Activated naive CD8-positive, alpha-beta T cell treated with anti-CD3 and anti-CD28 coated beads for 36 hours (primary cell): ENCODE measurements at regions not wholly inside any gene's neighbourhood (a gene's known extent, or its start where the extent isn't known, plus 50 kb on each side); places are given as distances from the start of the nearest gene placed in this dataset.

Experiments
- DNase-seq: peaks from one replicate; pipeline ENCODE4 v3.0.0; 2021
- H3K27ac Mint-ChIP-seq: one replicate; pipeline ENCODE4 v1.8.0; 2022; ENCODE audit warnings: mild to moderate bottlenecking, moderate library complexity, mixed read lengths
- H3K27me3 Mint-ChIP-seq: one replicate; pipeline ENCODE4 v1.8.0; 2022; ENCODE audit warnings: mild to moderate bottlenecking, mixed read lengths
- H3K36me3 Mint-ChIP-seq: one replicate; pipeline ENCODE4 v1.8.0; 2021; ENCODE audit warnings: mild to moderate bottlenecking, mixed read lengths
- H3K4me1 Mint-ChIP-seq: one replicate; pipeline ENCODE4 v1.8.0; 2021; ENCODE audit warnings: mixed read lengths
- H3K4me3 Mint-ChIP-seq: one replicate; pipeline ENCODE4 v1.8.0; 2022; ENCODE audit warnings: mild to moderate bottlenecking, moderate library complexity, mixed read lengths
- H3K9me3 Mint-ChIP-seq: one replicate; pipeline ENCODE4 v1.8.0; 2022; ENCODE audit warnings: mixed read lengths

DNA sequence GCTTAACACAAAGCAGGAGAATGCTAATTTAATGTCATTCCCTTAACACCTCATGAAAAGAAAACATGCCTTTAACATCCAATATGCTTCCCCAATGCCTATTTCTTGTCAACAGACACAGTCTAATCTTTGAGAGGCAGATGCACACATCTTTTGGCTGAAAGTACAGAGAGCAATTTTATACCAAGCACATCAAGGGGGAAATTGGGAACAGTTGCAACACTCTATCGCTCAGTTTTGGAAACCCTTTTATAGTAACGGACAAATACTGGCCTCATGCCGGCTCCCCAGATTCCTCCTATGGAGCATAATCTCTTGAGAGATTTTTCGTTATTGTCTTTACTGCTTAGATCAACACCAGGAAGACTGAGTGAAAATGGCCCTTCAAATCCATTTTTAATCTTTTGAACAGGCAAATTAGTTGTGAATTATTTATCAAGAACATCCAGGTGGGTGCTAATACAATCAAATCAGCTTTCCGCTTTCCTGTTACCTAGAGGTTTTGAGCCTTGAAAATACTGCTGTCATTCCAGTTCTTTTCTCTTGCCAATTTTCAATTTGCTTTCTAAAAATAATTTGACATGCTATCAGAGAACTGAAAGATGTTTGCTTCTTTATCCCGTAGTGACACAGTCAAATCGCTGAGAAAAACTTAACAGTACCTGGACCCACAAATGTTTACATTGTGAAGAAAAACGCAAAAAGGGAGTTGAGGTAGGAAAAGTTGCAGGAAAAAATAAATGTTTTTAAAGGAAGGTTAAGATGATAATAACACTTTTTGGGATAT, 60.7 kb upstream of the CAND1 start:
- no peak overlapping the region for H3K27ac Mint-ChIP-seq
- H3K27me3 Mint-ChIP-seq, result peaks cover 47% of the 10 kb centered on the region
- H3K4me1 Mint-ChIP-seq, result no peaks in the 10 kb centered on the region
- H3K9me3 Mint-ChIP-seq, result no peaks in the 10 kb centered on the region
- H3K4me3 Mint-ChIP-seq, result no peak overlapping the region
- H3K36me3 Mint-ChIP-seq, result no peaks in the 10 kb centered on the region
- DNase-seq, result no peak

DNA sequence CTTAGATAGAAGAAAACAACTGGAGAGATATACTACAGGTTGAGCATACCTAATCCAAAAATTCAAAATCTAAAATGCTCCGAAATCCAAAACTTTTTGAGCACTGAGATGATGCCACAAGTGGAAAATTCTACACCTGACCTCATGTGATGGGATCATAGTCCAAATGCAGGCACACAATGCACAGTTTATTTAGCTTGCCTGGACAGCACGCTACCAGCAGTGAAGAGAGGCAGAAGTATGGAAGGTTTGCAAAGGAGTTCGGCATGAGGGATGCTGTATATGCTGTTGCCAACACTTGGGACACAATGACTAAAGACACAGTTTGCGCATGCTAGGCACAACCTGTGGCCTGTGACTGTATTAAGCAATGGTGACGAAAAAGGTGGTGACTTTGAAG, 58.1 kb upstream of the CAND1 start:
- Mint-ChIP-seq H3K4me3 (no peak overlapping the region), H3K27me3 (peaks cover 33% of the 10 kb centered on the region), H3K36me3 (peaks cover 1% of the 10 kb centered on the region), H3K4me1 (no peaks in the 10 kb centered on the region), H3K27ac (no peak overlapping the region), H3K9me3 (no peaks in the 10 kb centered on the region)
- no peak for DNase-seq

DNA sequence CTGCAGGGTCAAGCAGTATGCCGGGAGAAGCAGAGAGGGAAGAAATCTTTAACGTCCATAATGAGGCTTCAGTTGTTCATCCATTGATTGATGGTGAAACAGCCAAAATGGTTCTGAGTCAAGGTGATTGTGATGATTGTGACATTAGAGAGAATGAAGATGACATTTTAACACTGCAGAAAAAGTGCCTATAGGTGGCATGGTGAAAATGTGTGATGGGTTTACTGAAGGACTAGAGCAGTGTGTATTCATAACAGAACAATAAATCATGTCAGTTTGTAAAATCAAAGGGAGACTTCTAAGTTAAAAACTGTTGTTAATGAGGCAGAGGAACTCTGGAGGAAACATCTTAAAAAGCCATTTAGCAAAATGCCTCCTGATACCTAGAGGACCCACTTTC, 57.7 kb upstream of the CAND1 start:
- no peak overlapping the region for H3K27ac Mint-ChIP-seq
- no peak for DNase-seq
- H3K27me3 Mint-ChIP-seq, result peaks cover 32% of the 10 kb centered on the region
- H3K9me3 Mint-ChIP-seq, result no peaks in the 10 kb centered on the region
- peaks cover 1% of the 10 kb centered on the region for H3K36me3 Mint-ChIP-seq
- no peaks in the 10 kb centered on the region for H3K4me1 Mint-ChIP-seq
- H3K4me3 Mint-ChIP-seq, result no peak overlapping the region

DNA sequence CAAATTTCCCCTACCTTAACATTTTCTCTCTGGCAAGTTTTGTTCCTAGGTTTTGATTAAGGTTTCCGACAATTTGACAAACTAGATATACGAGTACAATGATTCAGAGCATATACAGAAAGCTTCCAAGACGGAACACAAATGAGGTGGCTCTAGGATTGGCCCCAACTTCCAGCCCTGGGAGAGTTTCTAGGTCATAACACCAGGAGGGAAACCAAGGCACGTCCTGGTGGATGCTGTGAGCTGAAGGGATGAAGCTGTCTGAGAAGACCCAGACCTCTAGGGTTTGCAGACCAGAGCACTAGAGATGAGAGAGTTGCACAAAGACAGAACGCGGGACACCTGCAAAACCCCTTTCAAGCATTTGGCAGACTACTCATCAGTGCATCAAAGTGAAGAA, 51.5 kb upstream of the CAND1 start:
- Mint-ChIP-seq H3K9me3 (no peaks in the 10 kb centered on the region), H3K36me3 (peaks cover 1% of the 10 kb centered on the region), H3K27ac (no peak overlapping the region), H3K4me1 (no peaks in the 10 kb centered on the region), H3K27me3 (no peaks in the 10 kb centered on the region), H3K4me3 (no peak overlapping the region)
- no peak for DNase-seq
